ENCODE measurements at regions not wholly inside any gene's neighbourhood (a gene's known extent, or its start where the extent isn't known, plus 50 kb on each side); places are given as distances from the start of the nearest gene placed in this dataset.
"Not testable (repeated sequence)": the region's sequence is repeated elsewhere in the genome, so short reads cannot be mapped to it uniquely, and the experiment has no call there.

GRCh38 chr11:47928426-47928825 is 51.9 kb upstream of the PTPRJ start:
- no peak for DNase-seq (ENCODE audit: low read depth in 2 of 2)

GRCh38 chr11:47924184-47924691 is 56.1 kb upstream of the PTPRJ start:
- DNase-seq (ENCODE audit: low read depth in 2 of 2) = no peak

- no peak for DNase-seq (ENCODE audit: low read depth in 2 of 2)
Observed at GRCh38 chr11:47923667-47924066, 56.7 kb upstream of the PTPRJ start.

GRCh38 chr11:47921080-47921555 is 59.2 kb upstream of the PTPRJ start:
- DNase-seq (ENCODE audit: low read depth in 2 of 2) = not testable (repeated sequence)

GRCh38 chr11:47918882-47919495 is 61.4 kb upstream of the PTPRJ start:
- DNase-seq (ENCODE audit: low read depth in 2 of 2) = no peak

GRCh38 chr11:47918370-47918690 is 62.0 kb upstream of the PTPRJ start:
- DNase-seq (ENCODE audit: low read depth in 2 of 2) = no peak

GRCh38 chr11:47917599-47918369 is 62.6 kb upstream of the PTPRJ start:
- DNase-seq (ENCODE audit: low read depth in 2 of 2) = no peak

- no peak for DNase-seq (ENCODE audit: low read depth in 2 of 2)
Observed at GRCh38 chr11:47916361-47916841, 64.0 kb upstream of the PTPRJ start.

- no peak for DNase-seq (ENCODE audit: low read depth in 2 of 2)
Observed at GRCh38 chr11:47915783-47916182, 64.6 kb upstream of the PTPRJ start.

- DNase-seq (ENCODE audit: low read depth in 2 of 2) = peak in 1 of 2 donors; percentile 27
Observed at GRCh38 chr11:47915374-47915773, 65.0 kb upstream of the PTPRJ start.

GRCh38 chr11:47914743-47915142 is 65.6 kb upstream of the PTPRJ start:
- peak in 1 of 2 donors; percentile 42 for DNase-seq (ENCODE audit: low read depth in 2 of 2)

GRCh38 chr11:47913529-47914244 is 65.5 kb upstream of the NUP160 start:
- DNase-seq (ENCODE audit: low read depth in 2 of 2) = no peak

- DNase-seq (ENCODE audit: low read depth in 2 of 2) = no peak
Observed at GRCh38 chr11:47912843-47913437, 64.8 kb upstream of the NUP160 start.

GRCh38 chr11:47911149-47911548 is 63.0 kb upstream of the NUP160 start:
- DNase-seq (ENCODE audit: low read depth in 2 of 2) = no peak

GRCh38 chr11:47908198-47908597 is 60.0 kb upstream of the NUP160 start:
- DNase-seq (ENCODE audit: low read depth in 2 of 2) = no peak

GRCh38 chr11:47907499-47907898 is 59.3 kb upstream of the NUP160 start:
- DNase-seq (ENCODE audit: low read depth in 2 of 2) = no peak

- no peak for DNase-seq (ENCODE audit: low read depth in 2 of 2)
Observed at GRCh38 chr11:47906066-47906465, 57.9 kb upstream of the NUP160 start.

GRCh38 chr11:47905358-47906059 is 57.4 kb upstream of the NUP160 start:
- peak in 1 of 2 donors; percentile 64 for DNase-seq (ENCODE audit: low read depth in 2 of 2)

- no peak for DNase-seq (ENCODE audit: low read depth in 2 of 2)
Observed at GRCh38 chr11:47904808-47905207, 56.7 kb upstream of the NUP160 start.

GRCh38 chr11:47904048-47904447 is 55.9 kb upstream of the NUP160 start:
- DNase-seq (ENCODE audit: low read depth in 2 of 2) = no peak

GRCh38 chr11:47899801-47900200 is 51.7 kb upstream of the NUP160 start:
- DNase-seq (ENCODE audit: low read depth in 2 of 2) = no peak
